K562 (cell line): ENCODE measurements at regions not wholly inside any gene's neighbourhood (a gene's known extent, or its start where the extent isn't known, plus 50 kb on each side); places are given as distances from the start of the nearest gene placed in this dataset.

Experiments
- ATAC-seq: fragments of 200-7000 bp; cut with Tn5 transposase; 3 replicates; pipeline ENCODE4 v1.9.1; 2020; ENCODE audit warnings: moderate library complexity
- BruUV-seq: library from RNA; stranded (reverse); fragments of 400-500 nt; replicated peaks from 2 replicates; lab custom pipeline; 2021; lab: Mats Ljungman, UMichigan
- CTCF ChIA-PET: fragments of 300-600 bp; formaldehyde crosslinking; extraction: SDS; loops from one replicate; lab custom pipeline; 2021; ENCODE audit warnings: low intra/inter-chr PET ratio; lab: Yijun Ruan, JAX
- POLR2A ChIA-PET: fragments of 300-600, 350-650 bp; sonication (Branson Sonifier 250); formaldehyde crosslinking; extraction: SDS; loops from one replicate; lab custom pipeline; 2021; ENCODE audit warnings: antibody characterized with exemption, inconsistent platforms; lab: Yijun Ruan, JAX
- DNase-seq, 4 experiments: peaks; one replicate each; pipeline versions ENCODE4 v3.0.0 to v3.0.0-alpha.2; 2011 to 2018; ENCODE audit warnings: low spot score in 3 of 4, mixed read lengths in 3 of 4; ENCODE audit errors: extremely low read depth in 1 of 4
- FAIRE-seq: peaks from 2 replicates; lab custom pipeline; 2011; peaks lifted over from hg19 to GRCh38; lab: Jason Lieb, UNC
- H2AFZ ChIP-seq: 2 replicates; pipeline ENCODE4 v1.6.0; 2011; ENCODE audit warnings: low read depth, low read length, control low read depth, inconsistent platforms
- H3K27ac ChIP-seq: fragments of 200-600 bp; 3 replicates; pipeline ENCODE4 v1.8.0; 2011; ENCODE audit warnings: low read depth, mild to moderate bottlenecking, control low read depth, inconsistent platforms, low read length, moderate library complexity, mixed read lengths; ENCODE audit errors: extremely low read depth
- H3K27me3 ChIP-seq, 2 experiments: fragments of 300-600 bp in 1 of 2; 2 replicates in 1 of 2; 3 replicates in 1 of 2; pipeline versions ENCODE4 v1.6.0 to v1.8.0; 2011; ENCODE audit warnings: inconsistent platforms in 2 of 2, low read length in 2 of 2, mild to moderate bottlenecking in 1 of 2, mixed read lengths in 1 of 2, moderate library complexity in 1 of 2; ENCODE audit not compliant: control insufficient read depth in 2 of 2, insufficient read depth in 2 of 2
- H3K36me3 ChIP-seq: fragments of 300-600 bp; 3 replicates; pipeline ENCODE4 v1.8.0; 2011; ENCODE audit warnings: mild to moderate bottlenecking, low read length, inconsistent platforms; ENCODE audit not compliant: control insufficient read depth, insufficient read depth
- H3K4me1 ChIP-seq, 2 experiments: fragments of 200-600 bp in 1 of 2; replicated peaks in 1 of 2; 2 replicates in 1 of 2; 3 replicates in 1 of 2; pipeline versions ENCODE4 v1.5.1 to v1.8.0; 2011; ENCODE audit warnings: inconsistent platforms in 2 of 2, low read length in 2 of 2, mild to moderate bottlenecking in 1 of 2, mixed read lengths in 1 of 2, moderate library complexity in 1 of 2; ENCODE audit not compliant: control insufficient read depth in 2 of 2, insufficient read depth in 2 of 2
- H3K4me2 ChIP-seq: 2 replicates; pipeline ENCODE4 v1.6.1; 2011; ENCODE audit warnings: low read length, control low read depth, inconsistent platforms, mixed read lengths; ENCODE audit not compliant: insufficient read depth
- H3K4me3 ChIP-seq: fragments of 200-600 bp; sonication (generic), shearing (Covaris generic); 2 replicates; pipeline ENCODE4 v1.5.1; 2016; ENCODE audit warnings: control low read depth, inconsistent platforms
- H3K79me2 ChIP-seq: fragments of 200-600 bp; 3 replicates; pipeline ENCODE4 v1.8.0; 2011; ENCODE audit warnings: low read length, inconsistent platforms; ENCODE audit not compliant: control insufficient read depth, insufficient read depth
- H3K9ac ChIP-seq, 2 experiments: 2 replicates each; pipeline versions ENCODE4 v1.6.0 to v1.6.1; 2011; ENCODE audit warnings: low read depth in 2 of 2, low read length in 2 of 2, control low read depth in 1 of 2, inconsistent platforms in 1 of 2, mild to moderate bottlenecking in 1 of 2, mixed read lengths in 1 of 2; ENCODE audit not compliant: insufficient read depth in 1 of 2
- H3K9me1 ChIP-seq: one replicate; pipeline ENCODE4 v1.6.0; 2011; ENCODE audit warnings: inconsistent platforms, mild to moderate bottlenecking, low read length, moderate library complexity; ENCODE audit not compliant: control insufficient read depth, insufficient read depth
- H3K9me3 ChIP-seq: replicated peaks from 2 replicates; pipeline ENCODE4 v1.5.1; 2011; ENCODE audit warnings: low read depth, low read length, inconsistent platforms; ENCODE audit not compliant: control insufficient read depth, insufficient read depth
- H4K20me1 ChIP-seq: replicated peaks from 2 replicates; pipeline ENCODE4 v1.6.1; 2011; ENCODE audit warnings: low read length, inconsistent platforms, mixed read lengths; ENCODE audit not compliant: control insufficient read depth, insufficient read depth
- NONO ChIP-seq, 2 experiments: fragments of 200-400 bp in 1 of 2; fragments of 450-650 bp in 1 of 2; formaldehyde crosslinking in 1 of 2; IDR thresholded peaks; 2 replicates each; pipeline ENCODE4 v1.6.1; 2017; ENCODE audit warnings: low read depth in 2 of 2, mild to moderate bottlenecking in 2 of 2, moderate library complexity in 2 of 2, low read length in 1 of 2
- WGBS: fragments of 100-300 bp; shearing (Covaris generic); methylation state at CpG from one replicate; pipeline ENCODE4 v1.1.6; 2016; ENCODE audit warnings: low coverage, mixed read lengths; ENCODE audit not compliant: insufficient coverage; ENCODE audit errors: missing lambda C conversion rate; 5-methylcytosine and 5-hydroxymethylcytosine counted together
- in situ Hi-C: fragments of 300-500 bp; cut with MboI; formaldehyde crosslinking; loops from 4 replicates; pipeline ENCODE4 v1.15.0; 2018; ENCODE audit warnings: inconsistent platforms, mixed read lengths
- intact Hi-C: fragments of 100-400 bp; cut with micrococcal nuclease; formaldehyde crosslinking; loops from 2 replicates; pipeline ENCODE4 v1.14.2; 2022
- TF ChIP-seq, protein P1 (sequence below): fragments of 450-650 bp; IDR thresholded peaks from 2 replicates; pipeline ENCODE4 v1.6.1; 2018; ENCODE audit not compliant: partially characterized antibody
- TF ChIP-seq, protein P2 (sequence below): fragments of 250-450 bp; sonication (Bioruptor Pico); IDR thresholded peaks from 2 replicates; pipeline ENCODE4 v1.9.0; 2021; ENCODE audit warnings: mild to moderate bottlenecking, inconsistent platforms

DNA sequence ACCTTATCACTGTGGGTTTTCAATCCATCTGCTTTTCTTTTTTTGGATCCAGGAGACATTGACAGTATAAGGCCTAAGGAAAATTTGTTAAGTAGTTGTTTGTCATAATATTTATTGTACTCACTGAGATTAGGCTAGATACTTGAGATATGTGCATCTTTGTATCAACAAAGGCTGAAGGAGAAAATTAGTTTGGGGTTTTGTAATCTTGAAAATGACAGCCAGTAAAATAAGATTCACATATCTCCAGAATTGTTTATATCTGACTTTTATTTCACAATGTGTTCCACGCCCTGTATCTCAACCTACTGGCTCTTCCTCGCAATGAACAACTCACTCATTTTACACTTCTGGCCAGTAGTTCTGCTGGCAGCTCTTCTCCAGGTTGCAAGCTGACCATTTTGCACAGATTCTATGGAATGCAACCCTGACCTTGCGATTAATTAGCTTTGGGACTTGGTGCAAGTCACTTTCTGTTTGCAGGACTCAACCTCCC is 132.7 kb downstream of the GATA3 start:
- H3K9ac ChIP-seq = no peak overlapping the region
- no peaks in the 10 kb centered on the region; a peak in 1 of 5 replicates for H3K27me3 ChIP-seq
- DNase-seq (no peak), ATAC-seq (no peak), FAIRE-seq (no peak)
- CTCF ChIA-PET = no interaction called here
- in situ Hi-C loops (no loop called here), intact Hi-C loops (no loop called here)
- no peak for TF ChIP-seq NONO (IDR thresholded peaks at IDR 0.05; ENCODE audit: low read depth in 2 of 2, low read length in 1 of 2)
- TF ChIP-seq, protein P1, sequence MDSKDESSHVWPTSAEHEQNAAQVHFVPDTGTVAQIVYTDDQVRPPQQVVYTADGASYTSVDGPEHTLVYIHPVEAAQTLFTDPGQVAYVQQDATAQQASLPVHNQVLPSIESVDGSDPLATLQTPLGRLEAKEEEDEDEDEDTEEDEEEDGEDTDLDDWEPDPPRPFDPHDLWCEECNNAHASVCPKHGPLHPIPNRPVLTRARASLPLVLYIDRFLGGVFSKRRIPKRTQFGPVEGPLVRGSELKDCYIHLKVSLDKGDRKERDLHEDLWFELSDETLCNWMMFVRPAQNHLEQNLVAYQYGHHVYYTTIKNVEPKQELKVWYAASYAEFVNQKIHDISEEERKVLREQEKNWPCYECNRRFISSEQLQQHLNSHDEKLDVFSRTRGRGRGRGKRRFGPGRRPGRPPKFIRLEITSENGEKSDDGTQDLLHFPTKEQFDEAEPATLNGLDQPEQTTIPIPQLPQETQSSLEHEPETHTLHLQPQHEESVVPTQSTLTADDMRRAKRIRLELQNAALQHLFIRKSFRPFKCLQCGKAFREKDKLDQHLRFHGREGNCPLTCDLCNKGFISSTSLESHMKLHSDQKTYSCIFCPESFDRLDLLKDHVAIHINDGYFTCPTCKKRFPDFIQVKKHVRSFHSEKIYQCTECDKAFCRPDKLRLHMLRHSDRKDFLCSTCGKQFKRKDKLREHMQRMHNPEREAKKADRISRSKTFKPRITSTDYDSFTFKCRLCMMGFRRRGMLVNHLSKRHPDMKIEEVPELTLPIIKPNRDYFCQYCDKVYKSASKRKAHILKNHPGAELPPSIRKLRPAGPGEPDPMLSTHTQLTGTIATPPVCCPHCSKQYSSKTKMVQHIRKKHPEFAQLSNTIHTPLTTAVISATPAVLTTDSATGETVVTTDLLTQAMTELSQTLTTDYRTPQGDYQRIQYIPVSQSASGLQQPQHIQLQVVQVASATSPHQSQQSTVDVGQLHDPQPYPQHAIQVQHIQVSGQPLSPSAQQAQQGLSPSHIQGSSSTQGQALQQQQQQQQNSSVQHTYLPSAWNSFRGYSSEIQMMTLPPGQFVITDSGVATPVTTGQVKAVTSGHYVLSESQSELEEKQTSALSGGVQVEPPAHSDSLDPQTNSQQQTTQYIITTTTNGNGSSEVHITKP = no peak
- TF ChIP-seq, protein P2, sequence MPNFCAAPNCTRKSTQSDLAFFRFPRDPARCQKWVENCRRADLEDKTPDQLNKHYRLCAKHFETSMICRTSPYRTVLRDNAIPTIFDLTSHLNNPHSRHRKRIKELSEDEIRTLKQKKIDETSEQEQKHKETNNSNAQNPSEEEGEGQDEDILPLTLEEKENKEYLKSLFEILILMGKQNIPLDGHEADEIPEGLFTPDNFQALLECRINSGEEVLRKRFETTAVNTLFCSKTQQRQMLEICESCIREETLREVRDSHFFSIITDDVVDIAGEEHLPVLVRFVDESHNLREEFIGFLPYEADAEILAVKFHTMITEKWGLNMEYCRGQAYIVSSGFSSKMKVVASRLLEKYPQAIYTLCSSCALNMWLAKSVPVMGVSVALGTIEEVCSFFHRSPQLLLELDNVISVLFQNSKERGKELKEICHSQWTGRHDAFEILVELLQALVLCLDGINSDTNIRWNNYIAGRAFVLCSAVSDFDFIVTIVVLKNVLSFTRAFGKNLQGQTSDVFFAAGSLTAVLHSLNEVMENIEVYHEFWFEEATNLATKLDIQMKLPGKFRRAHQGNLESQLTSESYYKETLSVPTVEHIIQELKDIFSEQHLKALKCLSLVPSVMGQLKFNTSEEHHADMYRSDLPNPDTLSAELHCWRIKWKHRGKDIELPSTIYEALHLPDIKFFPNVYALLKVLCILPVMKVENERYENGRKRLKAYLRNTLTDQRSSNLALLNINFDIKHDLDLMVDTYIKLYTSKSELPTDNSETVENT (CRISPR knock-in tag) = no peak
- H2AFZ ChIP-seq = no peak overlapping the region
- no peak overlapping the region for H3K27ac ChIP-seq
- no peaks in the 10 kb centered on the region for H3K36me3 ChIP-seq
- no peak overlapping the region for H3K4me3 ChIP-seq
- H3K4me2 ChIP-seq = no peak overlapping the region
- no TSS peak for BruUV-seq
- 0% methylated on average over 3 of the region's 3 CpGs for WGBS
- H3K9me1 ChIP-seq = no peaks in the 10 kb centered on the region
- H3K9me3 ChIP-seq = no peaks in the 10 kb centered on the region
- H3K4me1 ChIP-seq = no peaks in the 10 kb centered on the region
- no peaks in the 10 kb centered on the region for H4K20me1 ChIP-seq
- POLR2A ChIA-PET = no interaction called here
- H3K79me2 ChIP-seq = no peaks in the 10 kb centered on the region
